T-helper 1 cell treated with Interleukin-12 subunit alpha and Interleukin-12 subunit beta and Interleukin-4 antibody, amounts not matched to agents 30 μg/mL and 1 μg/mL, for 36 hours (primary cell): ENCODE measurements at regions not wholly inside any gene's neighbourhood (a gene's known extent, or its start where the extent isn't known, plus 50 kb on each side); places are given as distances from the start of the nearest gene placed in this dataset.
"Not testable (repeated sequence)": the region's sequence is repeated elsewhere in the genome, so short reads cannot be mapped to it uniquely, and the experiment has no call there.

ENCODE experiments used
- H3K27ac Mint-ChIP-seq: one replicate; pipeline ENCODE4 v1.8.0; 2021; ENCODE audit warnings: mild to moderate bottlenecking, mixed read lengths
- H3K27me3 Mint-ChIP-seq: one replicate; pipeline ENCODE4 v1.8.0; 2021; ENCODE audit warnings: low read depth, mixed read lengths
- H3K36me3 Mint-ChIP-seq: one replicate; pipeline ENCODE4 v1.8.0; 2021; ENCODE audit warnings: low read depth, mixed read lengths
- H3K4me1 Mint-ChIP-seq: one replicate; pipeline ENCODE4 v1.8.0; 2021; ENCODE audit warnings: low read depth, mixed read lengths
- H3K4me3 Mint-ChIP-seq: one replicate; pipeline ENCODE4 v1.8.0; 2021; ENCODE audit warnings: mild to moderate bottlenecking, moderate library complexity, mixed read lengths
- H3K9me3 Mint-ChIP-seq: one replicate; pipeline ENCODE4 v1.8.0; 2021; ENCODE audit warnings: mixed read lengths

DNA sequence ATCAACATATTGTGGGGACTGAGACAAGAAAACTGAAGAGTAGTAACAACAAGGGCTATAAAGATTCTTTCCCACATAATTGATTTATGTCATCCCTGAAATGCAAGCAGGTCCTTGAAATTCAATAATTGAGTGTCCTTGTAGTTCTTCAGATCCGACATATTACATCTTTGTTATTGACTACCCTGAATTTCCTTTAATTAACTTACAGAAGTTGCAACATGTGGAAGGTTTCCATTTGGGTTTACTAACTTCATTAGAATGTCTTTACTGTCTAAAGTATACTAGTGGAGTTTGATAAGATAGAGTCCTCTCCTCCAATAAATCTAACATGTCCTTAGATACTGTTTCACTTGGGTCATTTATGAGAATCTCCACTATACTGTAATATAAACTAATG lies 951.8 kb downstream of the SLC6A15 start:
- Mint-ChIP-seq H3K9me3 (no peaks in the 10 kb centered on the region), H3K4me1 (no peaks in the 10 kb centered on the region), H3K4me3 (no peak overlapping the region), H3K27me3 (no peaks in the 10 kb centered on the region), H3K36me3 (no peaks in the 10 kb centered on the region), H3K27ac (no peak overlapping the region)

DNA sequence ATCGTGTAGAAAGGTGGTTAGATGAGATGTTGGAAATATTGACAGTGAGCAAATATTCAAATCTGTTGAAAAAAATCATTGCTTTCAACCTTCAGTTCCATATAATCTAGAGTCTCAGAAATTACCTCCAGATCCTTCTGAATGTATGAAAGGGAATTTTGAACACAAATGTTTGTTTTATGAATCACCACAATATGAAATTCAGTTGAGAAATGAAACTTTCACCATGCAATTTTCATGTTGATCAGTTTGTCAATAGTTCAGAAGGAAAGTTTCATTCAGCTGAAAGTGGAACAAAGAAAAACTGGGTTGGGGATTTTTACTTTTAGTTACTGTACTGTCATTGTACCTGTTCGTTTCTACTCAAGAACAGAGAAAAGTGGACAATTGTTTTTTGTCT lies 953.6 kb downstream of the SLC6A15 start:
- H3K4me1 Mint-ChIP-seq: no peaks in the 10 kb centered on the region
- H3K27ac Mint-ChIP-seq: no peak overlapping the region
- no peaks in the 10 kb centered on the region for H3K36me3 Mint-ChIP-seq
- H3K4me3 Mint-ChIP-seq: no peak overlapping the region
- no peaks in the 10 kb centered on the region for H3K9me3 Mint-ChIP-seq
- H3K27me3 Mint-ChIP-seq: no peaks in the 10 kb centered on the region

DNA sequence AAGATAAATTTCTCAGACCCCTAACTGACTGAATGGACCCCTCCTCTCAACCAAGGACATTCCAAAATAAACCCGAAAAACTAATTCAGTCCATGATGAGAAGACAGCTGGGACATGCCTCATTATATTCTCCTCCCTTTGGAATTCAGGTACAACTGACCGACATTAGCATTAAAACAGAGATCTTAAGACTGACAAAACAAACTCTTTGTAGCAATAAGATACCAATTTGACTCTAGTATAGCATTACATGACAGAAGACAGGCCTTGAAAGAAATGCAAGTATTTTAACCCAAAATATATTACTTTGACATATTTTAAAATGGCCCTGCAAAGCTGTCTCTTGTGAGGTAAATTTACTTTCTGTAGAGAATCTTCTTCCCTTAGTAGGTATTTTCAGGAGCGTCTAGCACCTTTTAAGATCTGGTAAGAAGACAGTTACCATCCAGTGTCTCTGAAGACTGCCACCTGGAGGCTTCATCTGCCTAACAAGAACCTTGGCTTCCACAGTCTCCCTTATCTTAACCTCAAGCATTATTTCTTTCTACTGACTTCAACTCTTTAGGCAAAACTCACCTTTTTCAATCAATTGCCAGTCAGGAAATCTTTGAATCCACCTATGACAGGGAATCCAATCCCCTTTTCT lies 957.5 kb downstream of the SLC6A15 start:
- no peaks in the 10 kb centered on the region for H3K4me1 Mint-ChIP-seq
- no peaks in the 10 kb centered on the region for H3K27me3 Mint-ChIP-seq
- H3K9me3 Mint-ChIP-seq: peaks cover 5% of the 10 kb centered on the region
- no peak overlapping the region for H3K27ac Mint-ChIP-seq
- H3K36me3 Mint-ChIP-seq: no peaks in the 10 kb centered on the region
- no peak overlapping the region for H3K4me3 Mint-ChIP-seq

DNA sequence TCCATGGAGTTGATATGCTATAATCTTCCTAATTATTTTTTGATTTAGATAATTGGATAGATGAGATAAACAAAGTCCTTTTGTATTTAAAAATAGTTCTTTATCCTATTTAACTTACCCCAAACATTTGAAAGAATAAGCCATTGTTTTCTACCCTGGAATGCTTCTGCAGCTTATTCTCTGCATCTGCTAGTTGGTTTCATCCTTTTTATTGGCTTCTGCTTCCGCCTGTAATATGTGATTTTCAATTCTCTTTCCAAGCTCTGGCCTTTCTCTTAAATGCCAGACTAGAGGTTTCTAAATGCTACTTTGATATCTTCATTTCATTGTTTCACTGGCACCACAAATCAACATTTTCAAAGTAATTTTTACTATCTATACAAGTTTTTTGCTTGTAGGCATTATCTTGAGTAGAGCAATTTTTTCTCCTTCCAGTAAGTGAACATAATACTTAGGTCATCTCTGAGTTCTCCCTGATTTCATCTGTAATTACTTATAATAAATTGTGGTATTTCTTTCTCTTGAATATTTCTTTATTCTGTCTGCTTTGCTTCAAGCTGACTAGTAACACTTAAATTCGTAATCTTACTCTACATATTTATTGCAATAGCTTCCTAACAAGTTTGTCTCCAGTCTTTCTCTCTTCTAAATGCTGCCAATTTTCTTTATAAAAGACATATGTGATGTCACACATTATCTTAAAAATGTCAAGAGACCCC lies 958.4 kb downstream of the SLC6A15 start:
- H3K36me3 Mint-ChIP-seq: no peaks in the 10 kb centered on the region
- H3K4me3 Mint-ChIP-seq: no peak overlapping the region
- no peak overlapping the region for H3K27ac Mint-ChIP-seq
- no peaks in the 10 kb centered on the region for H3K27me3 Mint-ChIP-seq
- H3K4me1 Mint-ChIP-seq: no peaks in the 10 kb centered on the region
- peaks cover 7% of the 10 kb centered on the region for H3K9me3 Mint-ChIP-seq

- H3K27ac Mint-ChIP-seq: no peak overlapping the region
- no peak overlapping the region for H3K4me3 Mint-ChIP-seq
- no peaks in the 10 kb centered on the region for H3K36me3 Mint-ChIP-seq
- H3K4me1 Mint-ChIP-seq: no peaks in the 10 kb centered on the region
- H3K27me3 Mint-ChIP-seq: no peaks in the 10 kb centered on the region
- H3K9me3 Mint-ChIP-seq: peaks cover 7% of the 10 kb centered on the region
Observed at GRCh38 chr12:83945871-83946270, 966.7 kb downstream of the SLC6A15 start.

DNA sequence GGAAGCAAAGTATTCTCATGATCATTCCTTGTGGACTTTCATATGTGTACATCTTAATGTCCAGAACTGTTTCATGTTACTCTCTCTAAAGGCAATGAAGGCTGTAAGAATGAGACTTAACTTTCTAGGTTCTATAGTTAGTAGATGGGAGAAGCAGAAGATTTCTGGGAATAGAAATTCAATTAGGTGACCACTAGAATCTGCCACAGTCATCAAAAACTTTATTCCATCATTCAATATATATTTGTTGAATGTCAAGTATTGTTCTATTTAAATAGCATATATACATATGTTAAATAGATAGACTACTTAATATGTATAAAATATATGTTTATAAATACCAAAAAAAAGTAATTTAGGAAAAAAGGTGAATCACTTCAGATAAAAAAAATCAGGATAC lies 972.9 kb downstream of the SLC6A15 start:
- H3K9me3 Mint-ChIP-seq: no peaks in the 10 kb centered on the region
- H3K27me3 Mint-ChIP-seq: no peaks in the 10 kb centered on the region
- no peaks in the 10 kb centered on the region for H3K4me1 Mint-ChIP-seq
- no peak overlapping the region for H3K27ac Mint-ChIP-seq
- no peak overlapping the region for H3K4me3 Mint-ChIP-seq
- H3K36me3 Mint-ChIP-seq: no peaks in the 10 kb centered on the region

DNA sequence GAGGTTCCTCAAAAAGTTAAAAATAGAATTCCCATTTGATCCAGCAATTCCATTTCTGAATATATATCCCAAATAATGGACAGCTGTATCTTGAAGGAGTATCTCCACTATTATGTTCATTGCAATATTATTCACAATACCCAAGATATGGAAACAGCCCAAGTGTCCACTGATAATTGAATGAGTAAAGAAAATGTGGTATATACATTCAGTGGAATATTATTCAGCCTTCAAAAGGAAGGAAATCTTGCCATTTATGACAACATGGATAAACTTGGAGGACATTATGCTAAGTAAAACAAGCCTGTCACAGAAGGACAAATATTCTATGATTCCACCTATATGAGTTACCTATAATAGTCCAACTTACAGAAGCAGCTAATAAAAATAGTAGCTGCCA lies 979.0 kb downstream of the SLC6A15 start:
- Mint-ChIP-seq H3K9me3 (peaks cover 5% of the 10 kb centered on the region), H3K4me1 (no peaks in the 10 kb centered on the region), H3K27ac (no peak overlapping the region)

GRCh38 chr12:83932011-83932410 lies 980.6 kb downstream of the SLC6A15 start:
- no peak overlapping the region for H3K4me3 Mint-ChIP-seq
- no peak overlapping the region for H3K27ac Mint-ChIP-seq
- H3K36me3 Mint-ChIP-seq: no peaks in the 10 kb centered on the region
- H3K9me3 Mint-ChIP-seq: peaks cover 5% of the 10 kb centered on the region
- no peaks in the 10 kb centered on the region for H3K4me1 Mint-ChIP-seq
- no peaks in the 10 kb centered on the region for H3K27me3 Mint-ChIP-seq

More for the DNA sequence above, 979.0 kb downstream of the SLC6A15 start:
- Mint-ChIP-seq H3K4me3 (no peak overlapping the region), H3K36me3 (no peaks in the 10 kb centered on the region), H3K27me3 (no peaks in the 10 kb centered on the region)

- Mint-ChIP-seq H3K27me3 (no peaks in the 10 kb centered on the region), H3K4me1 (no peaks in the 10 kb centered on the region), H3K36me3 (no peaks in the 10 kb centered on the region), H3K27ac (no peak overlapping the region), H3K4me3 (no peak overlapping the region), H3K9me3 (peaks cover 5% of the 10 kb centered on the region)
Observed at GRCh38 chr12:83931451-83931850, 981.1 kb downstream of the SLC6A15 start.

DNA sequence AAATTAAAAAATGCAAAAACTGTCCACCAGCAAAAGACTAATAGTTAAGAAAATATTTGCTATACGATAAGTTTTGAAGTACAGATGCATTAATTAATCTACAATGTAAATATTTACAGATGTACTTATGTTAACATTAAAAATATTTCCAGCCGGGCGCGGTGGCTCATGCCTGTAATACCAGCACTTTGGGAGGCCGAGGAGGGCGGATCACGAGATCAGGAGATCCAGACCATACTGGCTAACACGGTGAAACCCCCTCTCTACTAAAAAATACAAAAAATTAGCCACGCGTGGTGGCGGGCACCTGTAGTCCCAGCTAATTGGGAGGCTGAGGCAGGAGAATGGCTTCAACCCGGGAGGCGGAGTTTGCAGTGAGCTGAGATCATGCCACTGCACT lies 982.8 kb downstream of the SLC6A15 start:
- H3K4me3 Mint-ChIP-seq, H3K9me3 Mint-ChIP-seq, H3K27ac Mint-ChIP-seq, H3K36me3 Mint-ChIP-seq, H3K27me3 Mint-ChIP-seq, H3K4me1 Mint-ChIP-seq: not testable (repeated sequence)

- no peaks in the 10 kb centered on the region for H3K9me3 Mint-ChIP-seq
- H3K27ac Mint-ChIP-seq: no peak overlapping the region
- no peak overlapping the region for H3K4me3 Mint-ChIP-seq
- H3K27me3 Mint-ChIP-seq: no peaks in the 10 kb centered on the region
- no peaks in the 10 kb centered on the region for H3K36me3 Mint-ChIP-seq
- no peaks in the 10 kb centered on the region for H3K4me1 Mint-ChIP-seq
Observed at GRCh38 chr12:83920821-83921547, 991.6 kb downstream of the SLC6A15 start.

- Mint-ChIP-seq H3K36me3 (no peaks in the 10 kb centered on the region), H3K27me3 (no peaks in the 10 kb centered on the region), H3K4me1 (no peaks in the 10 kb centered on the region), H3K4me3 (no peak overlapping the region), H3K27ac (no peak overlapping the region), H3K9me3 (no peaks in the 10 kb centered on the region)
Observed at GRCh38 chr12:83919081-83919480, 993.5 kb downstream of the SLC6A15 start.

DNA sequence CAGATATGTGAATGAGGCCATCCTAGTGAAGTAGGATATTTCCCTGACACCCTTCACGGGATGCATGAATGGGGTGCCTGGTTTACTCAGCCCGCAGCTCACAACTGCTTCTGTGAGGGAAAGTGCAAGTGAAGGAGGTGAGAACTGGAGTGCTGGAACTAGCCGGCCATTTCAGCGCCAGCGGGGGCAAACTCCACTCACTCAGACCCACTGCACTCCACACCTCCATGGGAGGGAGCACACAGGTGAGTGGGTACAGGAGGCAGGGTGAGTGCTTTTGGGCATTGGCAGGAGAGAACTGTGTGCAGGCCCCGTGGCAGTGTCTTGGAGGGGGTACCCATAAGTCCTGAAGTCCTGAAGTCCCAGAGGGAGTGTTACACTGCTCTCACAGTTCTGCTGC lies 1008.4 kb downstream of the SLC6A15 start:
- H3K27ac Mint-ChIP-seq: no peak overlapping the region
- H3K9me3 Mint-ChIP-seq: peaks cover 21% of the 10 kb centered on the region
- H3K4me3 Mint-ChIP-seq: no peak overlapping the region
- no peaks in the 10 kb centered on the region for H3K36me3 Mint-ChIP-seq
- no peaks in the 10 kb centered on the region for H3K27me3 Mint-ChIP-seq
- H3K4me1 Mint-ChIP-seq: no peaks in the 10 kb centered on the region

GRCh38 chr12:83896416-83896815 lies 1016.2 kb downstream of the SLC6A15 start:
- Mint-ChIP-seq H3K27ac (no peak overlapping the region), H3K4me1 (no peaks in the 10 kb centered on the region), H3K36me3 (no peaks in the 10 kb centered on the region), H3K9me3 (peaks cover 19% of the 10 kb centered on the region), H3K27me3 (no peaks in the 10 kb centered on the region), H3K4me3 (no peak overlapping the region)

DNA sequence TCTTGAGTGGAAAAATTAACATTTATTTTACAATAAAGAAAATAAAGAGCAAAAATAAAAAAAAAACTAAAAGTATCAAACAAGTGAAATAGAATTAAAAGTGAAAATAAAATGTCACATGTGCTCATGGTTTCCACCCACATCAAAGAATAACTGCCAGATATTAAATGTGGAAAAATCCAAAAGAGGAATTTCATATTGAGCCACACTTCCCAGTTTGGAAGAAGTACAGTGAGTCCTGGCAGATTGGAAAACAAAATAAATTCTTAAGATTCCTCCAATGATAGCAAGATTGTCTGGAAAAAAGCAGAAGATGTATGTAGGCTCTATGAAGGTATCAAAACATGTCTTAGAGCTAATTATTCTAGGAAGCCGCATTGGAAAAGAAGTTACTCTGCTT lies 1019.5 kb downstream of the SLC6A15 start:
- H3K4me3 Mint-ChIP-seq: no peak overlapping the region
- no peaks in the 10 kb centered on the region for H3K36me3 Mint-ChIP-seq
- H3K27ac Mint-ChIP-seq: no peak overlapping the region
- no peaks in the 10 kb centered on the region for H3K9me3 Mint-ChIP-seq
- no peaks in the 10 kb centered on the region for H3K4me1 Mint-ChIP-seq
- no peaks in the 10 kb centered on the region for H3K27me3 Mint-ChIP-seq
